GM19452 (cell line): ENCODE measurements at regions not wholly inside any gene's neighbourhood (a gene's known extent, or its start where the extent isn't known, plus 50 kb on each side); places are given as distances from the start of the nearest gene placed in this dataset.

ENCODE experiments used
- ATAC-seq: cut with Tn5 transposase; IDR thresholded peaks from one replicate; pipeline ENCODE4 v1.9.1; 2021; ENCODE audit not compliant: unreplicated experiment

DNA sequence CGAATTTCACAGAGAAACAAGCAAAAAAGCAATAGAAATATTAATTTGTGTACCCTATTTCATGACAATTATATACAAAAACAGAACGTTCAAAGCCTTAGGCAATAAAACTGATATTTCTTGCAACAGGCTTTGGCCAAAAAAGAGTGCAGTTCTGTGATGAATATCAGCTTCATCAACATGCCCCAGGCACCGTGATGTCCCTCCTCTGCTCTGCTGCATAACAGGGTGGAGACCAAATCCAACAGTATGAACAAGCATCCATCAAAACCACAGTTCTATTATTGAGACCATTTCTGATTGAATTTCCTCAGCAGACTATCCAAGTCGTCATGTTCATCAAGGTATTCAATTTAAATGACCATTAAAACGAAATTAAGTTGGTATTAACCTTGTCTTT is 722.6 kb upstream of the NRSN1 start:
- ATAC-seq: no peak

DNA sequence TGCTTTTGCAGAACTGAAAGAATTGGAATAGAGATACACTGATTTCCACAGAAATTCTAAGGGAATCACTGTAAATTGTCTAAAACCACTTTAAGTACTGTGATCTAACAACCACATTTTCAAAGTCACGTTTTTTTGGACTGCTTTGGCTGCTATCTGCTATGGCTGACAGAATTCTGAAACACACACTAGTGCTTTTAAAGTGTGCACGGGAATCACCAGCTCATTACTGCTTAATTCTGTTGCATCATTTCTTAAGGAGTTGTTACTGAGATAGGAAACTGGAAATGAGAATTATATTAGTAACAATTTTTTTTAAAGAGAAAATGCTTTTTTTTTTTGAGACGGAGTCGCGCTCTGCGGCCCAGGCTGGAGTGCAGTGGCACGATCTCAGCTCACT is 716.5 kb upstream of the NRSN1 start:
- ATAC-seq: no peak

DNA sequence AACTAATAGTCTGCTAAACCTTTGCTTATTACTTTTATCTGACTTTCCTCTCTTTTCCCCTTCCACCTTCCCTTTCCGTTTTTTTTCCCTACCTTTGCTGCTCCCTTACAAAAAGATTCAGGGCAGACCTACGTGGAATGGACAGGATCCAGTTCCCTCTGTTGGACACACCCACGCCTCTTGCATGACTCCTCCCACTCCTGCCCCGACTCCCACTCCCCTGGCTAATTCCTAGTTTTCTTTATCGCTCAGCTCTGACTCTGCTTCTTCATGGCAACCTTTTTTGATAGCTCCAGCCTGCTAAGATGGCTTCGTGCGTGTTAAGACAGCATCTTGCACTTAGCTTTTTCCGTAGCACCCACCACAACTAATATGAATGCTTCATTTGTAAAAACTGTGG is 715.6 kb upstream of the NRSN1 start:
- no peak for ATAC-seq

DNA sequence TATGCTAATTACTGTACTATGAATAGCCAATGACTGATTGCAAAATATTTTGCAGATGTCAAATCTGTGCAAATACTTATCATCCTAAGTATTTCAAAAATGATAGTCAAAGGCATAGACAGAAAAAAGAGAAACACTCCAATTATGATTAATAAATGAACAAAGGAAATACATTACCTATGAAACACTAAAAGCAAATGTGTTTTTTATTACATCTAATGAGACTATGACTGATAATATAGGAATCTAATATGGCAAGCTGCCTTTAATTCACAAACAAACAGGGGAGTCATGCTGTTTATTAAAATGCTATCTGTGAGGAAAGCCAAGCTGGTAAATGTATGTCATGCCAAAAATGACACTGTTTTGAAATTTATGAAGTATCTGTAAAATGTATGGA is 713.2 kb upstream of the NRSN1 start:
- ATAC-seq: no peak

DNA sequence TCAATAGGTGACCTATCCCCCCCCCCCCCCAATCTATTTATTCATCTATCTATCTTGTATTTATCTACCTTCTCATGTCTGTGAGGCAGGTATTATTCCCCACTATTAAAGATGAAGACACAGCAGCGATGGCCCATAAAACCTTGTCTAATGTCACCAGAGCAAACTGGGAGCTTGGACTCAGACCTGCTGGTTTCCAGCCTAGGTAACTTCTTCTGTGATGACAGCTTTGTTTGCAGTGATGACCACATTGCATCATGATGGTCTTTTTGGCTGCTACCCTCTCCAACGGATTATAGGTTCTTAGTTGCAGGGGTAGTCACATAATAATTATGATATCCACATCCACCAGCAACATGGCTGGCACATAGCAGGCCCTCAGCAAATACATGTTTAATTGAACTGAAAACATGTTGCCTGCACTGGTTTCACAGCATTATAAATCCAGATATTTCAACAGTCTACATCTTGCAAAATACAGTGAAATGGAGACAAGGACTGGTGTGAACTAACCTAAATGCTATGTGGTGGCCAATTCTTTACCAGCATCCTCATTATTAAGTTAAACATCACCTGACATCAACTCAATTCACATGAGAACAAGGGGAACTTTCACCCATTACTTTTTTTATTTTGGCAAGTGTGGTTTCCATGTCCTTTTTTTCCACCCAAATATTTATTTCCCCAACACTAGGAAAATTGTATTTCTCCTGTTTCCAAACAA is 712.5 kb upstream of the NRSN1 start:
- ATAC-seq: no peak

DNA sequence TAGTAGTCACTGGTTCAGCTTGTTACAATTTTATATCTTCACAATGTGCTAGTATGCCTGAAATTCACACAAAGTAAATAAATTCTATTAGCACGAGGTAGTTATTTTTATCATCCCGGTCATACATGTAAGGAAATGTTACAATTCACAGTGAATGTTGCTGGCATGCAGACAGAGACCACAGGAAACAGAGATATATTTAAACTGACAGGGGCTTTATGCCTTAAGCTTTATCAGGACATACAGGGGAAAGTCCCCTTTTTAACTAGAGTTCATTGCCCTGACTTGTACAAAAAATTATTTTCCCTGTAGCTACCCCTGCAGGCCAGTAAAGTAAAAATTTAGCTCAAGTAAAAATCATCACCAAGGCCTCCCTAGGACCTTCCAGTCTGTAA is 712.0 kb upstream of the NRSN1 start:
- no peak for ATAC-seq

DNA sequence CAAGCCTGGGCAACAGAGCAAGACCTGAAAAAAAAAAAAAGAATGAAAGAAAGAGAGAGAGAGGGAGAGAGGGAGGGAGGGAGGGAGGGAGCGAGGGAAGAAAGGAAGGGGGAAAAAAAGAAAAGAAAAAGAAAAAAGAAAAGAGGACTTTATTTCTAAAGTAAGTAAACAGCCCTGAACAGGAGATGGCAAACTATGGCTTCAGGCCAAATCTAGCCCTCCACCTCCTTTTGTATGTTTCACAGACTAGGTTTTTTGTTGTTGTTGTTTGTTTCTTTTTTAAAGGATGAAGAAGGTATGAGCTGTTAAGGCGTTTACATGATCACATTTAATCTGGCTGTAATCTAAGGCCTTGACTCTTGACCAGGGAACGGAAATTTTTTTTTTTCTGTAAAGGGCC is 711.1 kb upstream of the NRSN1 start:
- ATAC-seq: no peak

DNA sequence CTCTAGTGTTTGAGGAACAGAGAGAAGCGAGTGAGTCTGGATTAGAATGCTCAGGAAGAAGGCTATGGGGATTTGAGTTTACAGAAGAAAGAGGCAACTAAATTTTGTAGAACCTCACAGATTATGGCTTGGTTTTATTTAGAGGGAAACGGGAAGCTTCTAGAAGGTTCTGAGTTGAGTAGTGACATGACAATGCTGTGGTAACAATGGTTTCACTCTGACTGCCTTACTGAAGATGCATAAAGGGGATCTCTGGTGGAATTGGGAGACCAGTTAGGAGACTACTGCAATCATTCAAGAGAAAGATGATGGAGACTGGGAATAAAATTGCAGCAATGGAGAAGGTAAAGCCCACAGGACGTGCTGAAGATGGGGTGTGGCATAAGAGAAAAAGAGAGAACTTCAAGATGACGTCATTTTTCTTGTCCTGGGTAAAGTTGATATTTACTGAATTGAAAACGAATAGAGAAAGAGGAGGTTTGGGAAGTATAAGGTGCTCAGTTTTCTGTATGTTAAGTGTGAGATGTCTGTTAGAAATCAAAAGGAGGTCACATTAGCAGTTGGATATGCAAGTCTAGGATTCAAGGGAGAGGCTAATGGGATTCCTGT is 710.1 kb upstream of the NRSN1 start:
- ATAC-seq: no peak

DNA sequence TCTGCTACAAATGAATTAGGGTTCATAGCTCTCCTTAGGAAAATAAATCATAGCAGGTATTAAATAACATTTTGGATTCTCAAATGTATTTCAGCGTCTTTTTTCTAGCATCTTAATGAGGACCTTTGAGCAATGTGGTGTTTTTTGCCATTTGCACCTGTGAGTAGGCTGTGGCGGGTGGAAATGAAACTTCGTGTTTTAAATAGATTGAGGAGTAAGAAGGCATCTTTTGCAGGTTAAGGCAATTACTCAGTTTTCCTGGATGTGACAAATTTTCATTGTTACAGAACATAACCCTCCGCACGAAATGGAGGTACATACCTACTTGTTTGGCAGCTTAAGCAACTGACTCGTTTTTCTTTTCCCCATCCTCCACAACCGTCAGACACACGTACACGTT is 708.9 kb upstream of the NRSN1 start:
- ATAC-seq: no peak

DNA sequence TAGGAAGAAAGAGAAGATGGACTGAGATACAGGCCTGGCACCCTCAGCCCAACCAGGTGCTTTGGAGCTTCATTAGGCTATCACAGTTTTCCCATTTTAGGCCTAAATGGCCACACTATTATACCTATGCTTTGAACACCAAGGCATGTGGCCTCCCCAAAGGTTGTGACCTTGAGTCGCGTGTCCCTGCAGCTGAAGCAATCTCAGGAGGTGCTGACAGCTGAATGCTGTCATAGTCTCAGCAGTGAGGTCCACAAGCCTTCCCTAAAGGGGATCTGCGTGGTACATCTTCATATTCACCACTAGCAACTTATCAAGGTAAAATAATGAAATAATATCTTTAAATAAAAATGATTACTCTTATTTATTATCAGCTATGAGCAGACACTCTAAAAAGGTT is 707.9 kb upstream of the NRSN1 start:
- no peak for ATAC-seq

DNA sequence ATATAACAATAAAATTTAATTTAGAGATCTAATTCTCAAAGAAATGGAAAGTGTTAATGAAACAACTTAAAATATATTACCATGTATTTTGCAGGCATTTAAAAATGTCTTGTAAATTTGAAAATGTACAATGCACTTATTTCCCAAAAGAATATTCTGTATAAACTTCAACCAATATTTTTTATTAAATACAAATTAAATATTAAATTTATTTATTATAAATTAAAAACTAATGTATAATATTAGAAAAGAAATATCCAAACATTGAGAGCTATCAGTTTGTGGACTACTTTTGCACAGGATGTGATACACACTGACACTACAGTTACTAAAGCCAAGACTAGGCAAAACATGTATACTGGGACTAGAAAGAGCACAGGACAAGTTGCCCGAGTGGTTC is 707.0 kb upstream of the NRSN1 start:
- no peak for ATAC-seq

DNA sequence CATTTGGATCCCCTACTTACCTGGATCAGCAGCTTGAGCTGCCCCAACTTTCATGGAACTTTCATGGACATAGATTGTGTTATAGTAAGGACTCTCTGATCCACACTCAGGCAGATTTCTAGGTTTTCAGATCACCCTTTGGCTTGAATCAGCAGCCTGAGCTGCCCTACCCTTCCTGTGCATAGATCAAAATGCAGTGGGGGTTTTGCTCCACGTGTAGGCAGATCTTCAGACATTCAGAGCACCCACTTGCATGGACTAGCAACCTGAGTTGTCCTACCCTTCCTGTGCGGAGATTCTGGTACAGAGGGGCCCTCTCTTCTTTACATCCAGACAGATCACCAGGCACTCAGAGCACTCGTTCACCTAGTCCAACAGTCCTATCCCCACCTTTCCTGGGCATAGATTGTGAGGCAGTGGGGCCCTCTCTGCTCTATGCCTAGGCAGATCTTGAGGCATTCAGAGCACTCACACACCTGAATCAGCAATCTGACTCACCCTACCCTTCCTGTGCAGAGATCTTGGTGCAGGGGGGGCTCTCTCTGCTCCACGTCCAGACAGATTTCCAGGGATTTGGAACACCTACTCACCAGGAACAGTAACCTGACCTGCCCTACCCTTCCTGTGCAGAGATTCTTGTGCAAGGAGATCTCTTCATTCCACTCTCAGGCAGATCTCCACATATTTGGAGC is 705.2 kb upstream of the NRSN1 start:
- no peak for ATAC-seq

DNA sequence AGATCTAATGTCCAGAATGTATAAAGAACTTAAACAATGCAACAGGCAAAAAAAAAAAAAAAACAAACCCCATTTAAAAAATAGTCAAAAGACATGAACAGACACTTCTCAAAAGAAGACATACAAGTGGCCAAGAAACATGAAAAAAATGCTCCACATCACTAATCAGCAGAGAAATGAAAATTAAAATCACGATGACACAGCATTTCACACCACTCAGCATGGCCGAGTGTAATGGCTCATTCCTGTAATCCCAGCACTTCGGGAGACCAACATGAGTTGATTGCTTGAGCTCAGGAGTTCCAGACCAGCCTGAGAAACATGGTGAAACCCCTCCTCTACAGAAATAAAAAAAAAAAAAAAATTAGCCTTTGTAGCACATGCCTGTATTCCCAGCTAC is 701.4 kb upstream of the NRSN1 start:
- ATAC-seq: no peak

DNA sequence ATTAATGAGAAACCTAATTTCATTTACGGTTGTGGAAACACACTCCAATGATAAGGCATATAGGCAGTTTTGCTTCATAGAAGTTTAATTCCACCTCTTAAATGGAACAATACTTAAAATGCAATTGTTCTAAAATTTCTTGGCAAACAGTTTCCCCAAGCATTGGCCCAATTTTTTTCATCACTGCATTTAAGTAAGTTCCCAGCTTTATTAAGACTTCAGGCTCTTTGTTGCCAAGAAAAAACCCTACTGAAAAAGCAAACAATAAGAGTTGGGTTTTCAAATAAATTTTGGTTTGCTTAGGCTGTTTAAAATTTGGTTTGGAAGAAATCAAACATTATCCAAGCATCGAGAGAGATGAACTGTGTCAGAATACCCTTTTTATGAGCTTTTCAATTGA is 690.9 kb upstream of the NRSN1 start:
- no peak for ATAC-seq

DNA sequence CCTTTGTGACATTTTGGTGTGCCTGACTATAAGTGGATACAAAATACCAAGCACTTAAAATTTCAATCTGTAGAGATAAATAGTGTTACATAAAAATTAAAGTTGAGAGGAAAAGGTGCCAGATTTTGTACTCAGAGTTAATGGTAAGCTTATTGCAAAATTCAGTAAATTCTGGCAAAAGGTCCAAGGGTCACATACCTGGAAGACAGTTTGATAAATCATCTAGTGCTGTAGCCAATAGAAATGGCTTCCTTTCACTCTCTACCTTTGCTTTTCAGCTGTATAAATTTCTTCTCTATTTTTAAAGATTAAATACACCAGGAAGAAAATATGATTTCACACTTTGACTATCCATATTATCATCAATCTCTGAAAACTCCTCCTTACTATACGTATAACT is 690.2 kb upstream of the NRSN1 start:
- ATAC-seq: no peak

DNA sequence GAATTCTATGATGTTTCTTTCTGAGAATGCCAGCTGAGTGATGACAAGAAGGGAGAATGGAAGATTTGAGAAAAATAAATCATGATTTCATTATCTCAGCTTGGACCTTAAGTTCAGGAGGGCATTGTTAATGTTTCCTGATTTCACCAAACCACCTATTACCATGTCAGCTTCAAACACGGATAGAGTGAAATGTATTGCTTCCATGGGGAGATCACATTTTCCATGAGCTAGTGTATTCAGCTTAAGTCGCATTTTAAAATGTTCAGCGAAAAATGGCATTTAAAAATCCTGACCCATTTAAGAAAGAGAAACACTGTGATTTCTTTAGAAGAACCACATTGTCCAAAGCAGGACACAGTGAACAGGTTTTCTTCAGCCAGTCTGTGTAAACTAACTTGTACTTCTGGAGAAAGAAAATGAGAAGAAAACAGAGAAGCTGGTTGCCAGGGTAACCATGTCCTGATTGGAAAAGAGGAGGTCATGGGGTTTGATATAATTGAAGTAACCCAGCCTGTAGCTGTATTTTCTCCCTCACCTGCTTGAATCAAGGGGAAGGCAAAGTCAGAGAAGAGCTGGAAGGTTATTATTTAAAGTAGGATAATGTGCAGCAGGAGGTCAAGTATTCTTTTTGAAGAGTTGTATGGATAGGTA is 684.1 kb upstream of the NRSN1 start:
- no peak for ATAC-seq

DNA sequence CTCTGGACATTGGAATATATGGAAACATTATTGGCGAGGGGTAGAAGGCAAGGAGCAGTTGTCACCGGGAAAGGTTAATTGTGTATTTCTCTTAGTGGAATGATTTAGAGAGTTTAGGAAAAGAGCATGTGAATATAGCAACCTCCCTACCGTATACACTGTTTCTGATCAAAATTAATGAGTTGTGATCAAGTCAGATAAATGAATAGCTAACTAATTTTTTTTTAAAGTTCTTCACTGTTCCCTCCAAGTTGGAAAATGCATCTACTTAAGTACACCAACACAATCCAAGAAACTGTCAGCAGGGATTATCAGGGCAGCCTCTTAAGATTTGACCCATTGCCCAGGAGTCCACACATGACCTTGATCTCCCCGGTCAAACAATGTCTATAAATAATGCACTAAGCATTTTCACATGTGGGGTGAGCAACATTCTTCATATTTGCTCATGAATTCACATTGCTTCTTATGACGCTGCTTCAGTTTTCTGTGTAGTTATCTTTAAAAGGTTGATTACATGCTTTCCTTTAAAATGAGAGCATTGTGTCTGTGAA is 680.8 kb upstream of the NRSN1 start:
- ATAC-seq: no peak

DNA sequence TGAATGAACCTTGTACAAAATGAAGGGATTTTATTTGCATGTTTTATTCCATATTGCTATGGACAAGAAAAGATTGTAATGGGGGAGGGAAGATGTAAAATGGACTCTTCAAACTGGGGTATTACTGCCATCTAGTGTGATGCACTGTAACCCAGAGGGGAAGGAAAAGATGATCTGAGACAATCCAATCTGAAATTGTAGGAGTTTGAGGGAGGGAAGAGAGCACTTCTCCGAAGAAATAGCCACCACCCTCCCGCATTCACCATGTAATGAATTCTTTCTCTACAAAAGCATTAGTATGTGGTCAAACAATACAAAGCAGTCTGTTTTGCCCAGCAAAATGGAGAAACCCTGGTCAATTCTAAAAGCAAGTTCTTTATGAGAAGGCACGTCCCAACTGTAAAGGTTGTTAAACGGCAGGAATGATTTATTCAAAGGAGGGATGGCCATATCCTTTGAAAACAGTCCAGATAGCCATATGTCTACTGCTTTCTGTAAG is 679.5 kb upstream of the NRSN1 start:
- ATAC-seq: no peak

DNA sequence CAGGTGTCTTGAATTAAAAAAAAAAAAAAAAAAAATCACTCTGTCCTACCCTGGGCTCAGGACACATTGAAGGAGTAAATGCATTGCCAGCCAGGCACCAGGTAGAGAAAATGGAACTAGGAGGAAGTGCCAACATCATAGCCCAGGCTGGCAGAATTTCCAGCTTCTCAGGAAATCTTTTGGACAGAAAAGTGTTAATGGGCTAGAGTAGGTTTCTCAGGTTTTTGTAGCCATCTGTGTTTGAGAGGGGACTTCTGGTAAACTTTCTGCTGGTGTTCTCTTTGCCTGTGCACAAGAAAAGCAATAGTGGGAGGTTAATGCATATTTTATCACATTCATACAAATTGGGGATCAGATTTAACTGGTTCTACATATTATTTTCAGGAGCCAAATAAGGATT is 678.3 kb upstream of the NRSN1 start:
- ATAC-seq: no peak

DNA sequence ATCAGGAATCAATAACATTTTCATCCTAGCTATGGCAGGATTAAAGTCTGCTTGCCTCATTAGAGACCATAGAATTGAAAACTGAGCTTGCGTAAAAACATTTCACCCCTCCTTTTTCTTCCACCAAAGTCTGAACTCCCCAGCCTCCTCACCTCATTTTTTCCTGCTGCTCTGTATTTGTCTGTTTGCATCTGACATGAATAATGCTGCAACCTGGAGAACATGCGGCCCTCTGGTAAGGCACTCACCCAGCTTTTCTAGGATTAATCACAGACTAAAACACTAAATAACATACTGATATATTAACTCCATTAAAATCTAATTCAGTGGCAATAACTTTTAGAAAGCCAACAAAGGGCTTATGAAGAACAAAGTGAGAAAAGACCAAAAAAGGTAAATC is 677.7 kb upstream of the NRSN1 start:
- no peak for ATAC-seq
